Mesothelial cell of epicardium (in vitro differentiated cells): ENCODE measurements at regions not wholly inside any gene's neighbourhood (a gene's known extent, or its start where the extent isn't known, plus 50 kb on each side); places are given as distances from the start of the nearest gene placed in this dataset.

Experiments used
- DNase-seq, 2 experiments: peaks; one replicate each; pipeline ENCODE4 v3.0.0; 2021; ENCODE audit warnings: low spot score in 2 of 2; ENCODE audit not compliant: unreplicated experiment in 2 of 2
- H3K27ac Mint-ChIP-seq: 2 replicates; pipeline ENCODE4 v1.8.0; 2021; ENCODE audit warnings: mixed read lengths
- H3K27me3 Mint-ChIP-seq: 2 replicates; pipeline ENCODE4 v1.8.0; 2021; ENCODE audit warnings: low read depth, mixed read lengths
- H3K36me3 Mint-ChIP-seq: 2 replicates; pipeline ENCODE4 v1.8.0; 2021; ENCODE audit warnings: mixed read lengths
- H3K4me1 Mint-ChIP-seq: 2 replicates; pipeline ENCODE4 v1.8.0; 2021; ENCODE audit warnings: mixed read lengths
- H3K4me3 Mint-ChIP-seq: 2 replicates; pipeline ENCODE4 v1.8.0; 2021; ENCODE audit warnings: mild to moderate bottlenecking, moderate library complexity, mixed read lengths
- H3K9me3 Mint-ChIP-seq: 2 replicates; pipeline ENCODE4 v1.8.0; 2021; ENCODE audit warnings: mixed read lengths
- TF ChIP-seq, protein P1 (sequence below): fragments of 200-600 bp; sonication (generic); IDR thresholded peaks from one replicate; pipeline ENCODE4 v1.5.0; 2021; ENCODE audit warnings: antibody characterized with exemption; ENCODE audit not compliant: unreplicated experiment

DNA sequence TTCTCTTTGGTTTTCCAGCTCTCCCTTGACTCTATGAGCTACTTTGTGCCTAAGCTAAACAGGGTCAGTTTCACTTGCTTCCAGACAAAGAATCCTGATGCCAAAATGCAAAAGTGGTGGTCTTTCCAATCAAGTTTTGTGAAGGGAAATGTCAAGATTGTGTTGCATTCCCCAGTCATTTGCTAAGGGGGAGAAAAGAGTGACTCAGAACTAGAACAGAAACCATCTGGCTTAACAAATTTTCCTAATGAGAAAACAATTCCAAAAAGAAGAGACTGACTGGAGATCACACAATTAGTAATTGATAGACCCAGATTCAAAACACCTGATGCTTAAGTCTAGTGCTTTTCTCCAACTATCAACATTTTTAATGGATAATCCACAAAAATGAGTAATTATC is 235.1 kb upstream of the DIO2 start:
- no peaks in the 10 kb centered on the region for H3K4me1 Mint-ChIP-seq
- H3K27me3 Mint-ChIP-seq, result no peaks in the 10 kb centered on the region
- TF ChIP-seq, protein P1, sequence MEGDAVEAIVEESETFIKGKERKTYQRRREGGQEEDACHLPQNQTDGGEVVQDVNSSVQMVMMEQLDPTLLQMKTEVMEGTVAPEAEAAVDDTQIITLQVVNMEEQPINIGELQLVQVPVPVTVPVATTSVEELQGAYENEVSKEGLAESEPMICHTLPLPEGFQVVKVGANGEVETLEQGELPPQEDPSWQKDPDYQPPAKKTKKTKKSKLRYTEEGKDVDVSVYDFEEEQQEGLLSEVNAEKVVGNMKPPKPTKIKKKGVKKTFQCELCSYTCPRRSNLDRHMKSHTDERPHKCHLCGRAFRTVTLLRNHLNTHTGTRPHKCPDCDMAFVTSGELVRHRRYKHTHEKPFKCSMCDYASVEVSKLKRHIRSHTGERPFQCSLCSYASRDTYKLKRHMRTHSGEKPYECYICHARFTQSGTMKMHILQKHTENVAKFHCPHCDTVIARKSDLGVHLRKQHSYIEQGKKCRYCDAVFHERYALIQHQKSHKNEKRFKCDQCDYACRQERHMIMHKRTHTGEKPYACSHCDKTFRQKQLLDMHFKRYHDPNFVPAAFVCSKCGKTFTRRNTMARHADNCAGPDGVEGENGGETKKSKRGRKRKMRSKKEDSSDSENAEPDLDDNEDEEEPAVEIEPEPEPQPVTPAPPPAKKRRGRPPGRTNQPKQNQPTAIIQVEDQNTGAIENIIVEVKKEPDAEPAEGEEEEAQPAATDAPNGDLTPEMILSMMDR, result no peak
- peaks cover 3% of the 10 kb centered on the region for H3K36me3 Mint-ChIP-seq
- peaks cover 22% of the 10 kb centered on the region for H3K9me3 Mint-ChIP-seq
- no peak overlapping the region for H3K27ac Mint-ChIP-seq
- no peak for DNase-seq
- H3K4me3 Mint-ChIP-seq, result no peak overlapping the region

DNA sequence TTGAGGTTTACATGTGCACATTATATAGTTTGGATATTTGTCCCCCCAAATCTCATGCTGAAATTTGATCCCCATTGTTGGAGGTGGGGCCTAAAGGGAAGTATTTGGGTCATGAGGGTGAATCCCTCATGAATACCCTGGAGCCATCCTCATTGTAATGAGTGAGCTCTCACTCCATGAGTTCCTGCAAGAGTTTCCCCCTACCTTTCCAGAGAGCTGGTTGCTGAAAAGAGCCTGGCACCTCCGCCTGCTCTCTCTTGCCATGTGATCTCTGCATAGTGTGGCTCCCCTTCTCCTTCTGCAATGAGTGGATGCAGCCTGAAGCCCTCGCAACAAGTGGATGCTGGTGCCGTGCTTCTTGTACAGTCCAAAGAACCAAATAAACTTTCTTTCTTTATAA is 234.3 kb upstream of the DIO2 start:
- peaks cover 3% of the 10 kb centered on the region for H3K36me3 Mint-ChIP-seq
- no peaks in the 10 kb centered on the region for H3K4me1 Mint-ChIP-seq
- TF ChIP-seq, protein P1, result no peak
- DNase-seq, result no peak
- H3K9me3 Mint-ChIP-seq, result peaks cover 22% of the 10 kb centered on the region
- no peak overlapping the region for H3K4me3 Mint-ChIP-seq
- H3K27ac Mint-ChIP-seq, result no peak overlapping the region
- no peaks in the 10 kb centered on the region for H3K27me3 Mint-ChIP-seq

DNA sequence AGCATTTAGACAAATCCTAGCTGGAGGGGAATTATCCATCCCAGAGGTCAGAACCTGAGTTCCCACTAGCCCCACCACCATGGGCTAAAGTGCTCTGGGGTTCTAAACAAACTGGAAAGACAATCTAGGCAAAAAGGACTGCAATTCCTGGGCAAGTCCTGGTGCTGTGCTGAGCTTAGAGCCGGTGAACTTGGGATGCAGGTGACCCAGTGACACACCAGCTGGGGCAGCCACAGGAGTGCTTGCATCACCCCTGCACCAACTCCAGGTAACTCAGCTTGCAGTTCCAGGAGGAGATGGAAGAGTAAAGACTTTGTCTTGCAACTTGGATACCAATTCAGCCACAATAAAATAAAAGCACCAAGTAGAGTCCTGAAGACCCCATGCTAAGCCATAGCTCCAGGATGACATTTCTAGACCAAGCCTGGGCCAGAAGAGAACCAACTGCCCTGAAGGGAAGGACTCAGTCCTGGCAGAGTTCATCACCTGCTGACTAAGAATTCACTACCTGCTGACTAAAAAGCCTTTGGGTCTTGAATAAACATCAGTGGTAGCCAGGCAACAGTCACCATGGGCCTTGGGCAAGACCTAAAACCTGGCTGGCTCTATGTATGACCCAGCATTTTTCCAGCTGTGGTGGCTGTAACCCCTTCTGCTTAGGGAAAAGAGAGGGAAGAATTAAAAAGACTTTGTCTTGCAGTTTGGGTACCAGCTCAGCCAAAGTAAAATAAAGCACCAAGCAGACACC is 223.4 kb upstream of the DIO2 start:
- Mint-ChIP-seq H3K4me3 (no peak overlapping the region), H3K27ac (no peak overlapping the region), H3K9me3 (peaks cover 28% of the 10 kb centered on the region), H3K27me3 (no peaks in the 10 kb centered on the region), H3K36me3 (no peaks in the 10 kb centered on the region), H3K4me1 (no peaks in the 10 kb centered on the region)
- TF ChIP-seq, protein P1, result no peak
- DNase-seq, result no peak

DNA sequence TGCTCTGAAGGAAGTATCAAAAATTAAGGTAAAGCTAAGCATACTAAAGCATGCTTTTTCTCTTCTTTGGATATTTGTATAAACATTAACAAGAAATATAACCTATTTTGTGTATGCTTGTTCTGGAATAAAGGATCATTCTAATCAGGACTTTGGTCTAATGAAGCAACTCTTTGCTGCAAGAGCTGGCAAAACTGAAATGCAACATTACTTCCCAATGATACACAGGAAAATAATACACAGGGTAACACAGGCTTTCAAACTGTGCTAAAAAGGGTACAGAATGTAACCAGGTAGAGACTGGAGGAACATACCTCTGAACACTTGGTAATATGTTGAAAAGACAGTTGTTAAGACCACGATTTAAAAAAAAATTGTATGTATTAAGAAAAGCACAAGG is 222.5 kb upstream of the DIO2 start:
- TF ChIP-seq, protein P1, result no peak
- Mint-ChIP-seq H3K4me3 (no peak overlapping the region), H3K27me3 (no peaks in the 10 kb centered on the region), H3K27ac (no peak overlapping the region), H3K9me3 (peaks cover 20% of the 10 kb centered on the region), H3K36me3 (no peaks in the 10 kb centered on the region), H3K4me1 (no peaks in the 10 kb centered on the region)
- no peak for DNase-seq

DNA sequence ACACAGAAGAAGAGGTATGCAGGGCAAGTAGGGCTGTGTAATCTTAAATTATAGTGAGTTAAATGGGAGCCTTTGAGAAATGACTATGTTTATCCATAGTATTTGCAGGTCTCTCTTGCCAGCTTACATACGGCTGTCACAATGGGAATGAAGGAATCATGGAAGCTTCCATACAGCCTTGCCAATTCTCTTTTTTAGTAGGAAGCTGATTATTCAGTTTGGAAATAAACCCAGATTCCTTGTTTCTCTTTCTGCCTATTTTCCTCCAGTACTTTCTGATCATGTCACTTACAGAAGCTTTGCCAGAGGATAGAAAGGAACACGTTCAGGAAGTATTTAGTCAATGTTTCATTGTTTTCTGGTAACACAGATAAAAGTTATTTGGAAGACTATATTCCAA is 217.4 kb upstream of the DIO2 start:
- Mint-ChIP-seq H3K27me3 (no peaks in the 10 kb centered on the region), H3K4me1 (no peaks in the 10 kb centered on the region), H3K4me3 (no peak overlapping the region), H3K27ac (no peak overlapping the region), H3K36me3 (no peaks in the 10 kb centered on the region), H3K9me3 (no peaks in the 10 kb centered on the region)
- TF ChIP-seq, protein P1, result no peak
- DNase-seq, result no peak

DNA sequence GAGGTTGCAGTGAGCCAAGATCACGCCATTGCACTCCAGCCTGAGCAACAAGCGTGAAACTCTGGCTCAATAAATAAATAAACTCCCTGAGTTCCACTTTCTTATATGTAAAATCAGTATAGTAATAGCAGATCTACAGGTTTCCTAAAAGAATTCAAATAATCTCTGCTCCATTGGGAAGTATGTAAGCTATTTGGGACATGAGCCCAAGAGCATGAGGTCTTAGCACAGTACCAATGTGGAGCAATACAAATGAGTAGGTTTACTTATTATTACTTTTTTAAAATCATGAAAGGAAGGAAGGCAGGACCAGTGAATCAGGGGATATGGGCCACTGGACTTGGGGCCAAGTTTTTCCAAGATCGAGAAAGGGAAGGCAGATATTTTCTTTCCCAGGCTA is 216.9 kb upstream of the DIO2 start:
- H3K27ac Mint-ChIP-seq, result no peak overlapping the region
- H3K4me1 Mint-ChIP-seq, result no peaks in the 10 kb centered on the region
- H3K9me3 Mint-ChIP-seq, result no peaks in the 10 kb centered on the region
- H3K27me3 Mint-ChIP-seq, result no peaks in the 10 kb centered on the region
- H3K36me3 Mint-ChIP-seq, result no peaks in the 10 kb centered on the region
- H3K4me3 Mint-ChIP-seq, result no peak overlapping the region
- TF ChIP-seq, protein P1, result no peak
- no peak for DNase-seq
